ENCODE measurements at regions not wholly inside any gene's neighbourhood (a gene's known extent, or its start where the extent isn't known, plus 50 kb on each side); places are given as distances from the start of the nearest gene placed in this dataset.

DNA sequence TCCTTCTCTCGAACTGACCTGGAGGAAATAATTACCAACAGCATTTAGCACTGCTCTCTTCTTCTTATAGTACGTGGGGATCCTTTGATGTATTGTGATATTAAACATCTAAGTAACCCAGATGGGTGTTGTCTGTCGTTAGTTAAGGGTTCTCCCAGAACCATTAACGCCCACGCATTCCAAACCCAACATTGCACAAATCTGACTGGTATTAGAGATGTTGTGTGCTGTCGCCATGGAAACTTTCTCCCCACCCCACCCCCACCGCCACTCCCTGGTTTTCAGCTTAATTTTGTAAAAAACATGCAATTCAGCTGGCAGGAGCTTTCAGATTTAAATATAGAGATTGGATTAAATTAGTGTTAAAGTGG is 1495.2 kb downstream of the TBC1D22A start:
- no peak for TF ChIP-seq EZH2 (IDR thresholded peaks at IDR 0.05)
- no peak for TF ChIP-seq POLR2AphosphoS5 (IDR thresholded peaks at IDR 0.05; ENCODE audit: borderline replicate concordance, low read depth, low read length)
